CD14-positive monocyte (primary cell): ENCODE measurements at regions not wholly inside any gene's neighbourhood (a gene's known extent, or its start where the extent isn't known, plus 50 kb on each side); places are given as distances from the start of the nearest gene placed in this dataset.
"Not testable (repeated sequence)": the region's sequence is repeated elsewhere in the genome, so short reads cannot be mapped to it uniquely, and the experiment has no call there.

ENCODE experiments used
- DNase-seq, 3 donors: peaks; one replicate each; pipeline ENCODE4 v3.0.0-alpha.2; 2011 to 2022
- H2AFZ ChIP-seq: 2 replicates; pipeline ENCODE4 v1.6.0; 2012; ENCODE audit warnings: mild to moderate bottlenecking, low read depth, low read length, inconsistent platforms; ENCODE audit not compliant: insufficient read depth, poor library complexity, severe bottlenecking
- H3K27ac ChIP-seq, 2 donors: 1 replicate in 1 of 2; 2 replicates in 1 of 2; pipeline ENCODE4 v1.5.1; 2012 to 2013; ENCODE audit warnings: low read length in 2 of 2, control low read depth in 1 of 2, inconsistent platforms in 1 of 2, low read depth in 1 of 2, mild to moderate bottlenecking in 1 of 2
- H3K27me3 ChIP-seq, 2 donors: one replicate each; pipeline versions ENCODE4 v1.6.0 to v1.6.1; 2011 to 2013; ENCODE audit warnings: low read length in 2 of 2; ENCODE audit not compliant: control insufficient read depth in 2 of 2, insufficient read depth in 2 of 2
- H3K36me3 ChIP-seq, 2 donors: replicated peaks in 1 of 2; 1 replicate in 1 of 2; 2 replicates in 1 of 2; pipeline versions ENCODE4 v1.5.1 to v1.6.1; 2012 to 2013; ENCODE audit warnings: low read length in 2 of 2, control low read depth in 1 of 2, inconsistent platforms in 1 of 2, mild to moderate bottlenecking in 1 of 2; ENCODE audit not compliant: insufficient read depth in 2 of 2, control insufficient read depth in 1 of 2
- H3K4me1 ChIP-seq, 2 donors: 1 replicate in 1 of 2; 2 replicates in 1 of 2; pipeline versions ENCODE4 v1.5.1 to v1.6.1; 2012 to 2013; ENCODE audit warnings: low read length in 2 of 2, control low read depth in 1 of 2, inconsistent platforms in 1 of 2, mild to moderate bottlenecking in 1 of 2, moderate library complexity in 1 of 2; ENCODE audit not compliant: insufficient read depth in 2 of 2, control insufficient read depth in 1 of 2
- H3K4me2 ChIP-seq: replicated peaks from 2 replicates; pipeline ENCODE3; 2012; ENCODE audit warnings: low read length, moderate library complexity, mild to moderate bottlenecking; ENCODE audit not compliant: poor library complexity, severe bottlenecking; ENCODE audit errors: extremely low read depth
- H3K4me3 ChIP-seq, 3 experiments: fragments of 200-600 bp in 1 of 3; sonication (generic) in 1 of 3; replicated peaks in 1 of 3; 1 replicate in 2 of 3; 2 replicates in 1 of 3; pipeline ENCODE4 v1.5.1; 2011 to 2013; ENCODE audit warnings: low read length in 3 of 3, mild to moderate bottlenecking in 3 of 3, control low read depth in 2 of 3, low read depth in 2 of 3, inconsistent platforms in 1 of 3, moderate library complexity in 1 of 3
- H3K79me2 ChIP-seq: 2 replicates; pipeline ENCODE4 v1.6.0; 2012; ENCODE audit warnings: mild to moderate bottlenecking, control low read depth, inconsistent platforms, low read length, moderate library complexity; ENCODE audit not compliant: insufficient read depth
- H3K9ac ChIP-seq: 2 replicates; pipeline ENCODE4 v1.6.0; 2017; ENCODE audit warnings: low read length, mild to moderate bottlenecking; ENCODE audit not compliant: insufficient read depth, poor library complexity, severe bottlenecking
- H3K9me3 ChIP-seq, 2 donors: replicated peaks in 1 of 2; 1 replicate in 1 of 2; 2 replicates in 1 of 2; pipeline versions ENCODE4 v1.5.1 to v1.6.1; 2012 to 2013; ENCODE audit warnings: low read length in 2 of 2, control low read depth in 1 of 2; ENCODE audit not compliant: control insufficient read depth in 1 of 2, insufficient read depth in 1 of 2
- H4K20me1 ChIP-seq: 2 replicates; pipeline ENCODE4 v1.6.0; 2012; ENCODE audit warnings: mild to moderate bottlenecking, low read length, control low read depth, moderate library complexity; ENCODE audit not compliant: insufficient read depth
- H3K27ac Mint-ChIP-seq, 7 donors: one replicate each; pipeline ENCODE4 v1.8.0; 2020; ENCODE audit warnings: mild to moderate bottlenecking in 7 of 7, mixed read lengths in 7 of 7, moderate library complexity in 6 of 7, inconsistent platforms in 2 of 7
- H3K27me3 Mint-ChIP-seq, 3 donors: one replicate each; pipeline ENCODE4 v1.8.0; 2021 to 2022; ENCODE audit warnings: low read depth in 3 of 3, mild to moderate bottlenecking in 3 of 3, mixed read lengths in 3 of 3, moderate library complexity in 3 of 3, inconsistent platforms in 1 of 3
- H3K36me3 Mint-ChIP-seq, 2 donors: one replicate each; pipeline ENCODE4 v1.8.0; 2020; ENCODE audit warnings: mixed read lengths in 2 of 2, inconsistent platforms in 1 of 2, mild to moderate bottlenecking in 1 of 2
- H3K4me1 Mint-ChIP-seq: one replicate; pipeline ENCODE4 v1.8.0; 2020; ENCODE audit warnings: mild to moderate bottlenecking, mixed read lengths
- H3K4me3 Mint-ChIP-seq, 2 donors: one replicate each; pipeline ENCODE4 v1.8.0; 2020; ENCODE audit warnings: mild to moderate bottlenecking in 2 of 2, mixed read lengths in 2 of 2, moderate library complexity in 1 of 2
- H3K9me3 Mint-ChIP-seq, 7 donors: one replicate each; pipeline ENCODE4 v1.8.0; 2020 to 2022; ENCODE audit warnings: mixed read lengths in 7 of 7, mild to moderate bottlenecking in 6 of 7, moderate library complexity in 6 of 7, inconsistent platforms in 2 of 7
- CTCF ChIP-seq: fragments of 200-600 bp; IDR thresholded peaks from one replicate; pipeline ENCODE4 v1.8.0; 2022; ENCODE audit warnings: antibody characterized with exemption, mild to moderate bottlenecking
- WGBS: methylation state at CpG from one replicate; pipeline ENCODE4 v1.1.5; 2013; ENCODE audit warnings: missing lambda C conversion rate; ENCODE audit not compliant: insufficient coverage; 5-methylcytosine and 5-hydroxymethylcytosine counted together
- intact Hi-C, 2 donors: fragments of 100-400 bp; cut with micrococcal nuclease; formaldehyde crosslinking; loops; one replicate each; pipeline versions ENCODE4 v1.15.0 to v1.15.1; 2023

DNA sequence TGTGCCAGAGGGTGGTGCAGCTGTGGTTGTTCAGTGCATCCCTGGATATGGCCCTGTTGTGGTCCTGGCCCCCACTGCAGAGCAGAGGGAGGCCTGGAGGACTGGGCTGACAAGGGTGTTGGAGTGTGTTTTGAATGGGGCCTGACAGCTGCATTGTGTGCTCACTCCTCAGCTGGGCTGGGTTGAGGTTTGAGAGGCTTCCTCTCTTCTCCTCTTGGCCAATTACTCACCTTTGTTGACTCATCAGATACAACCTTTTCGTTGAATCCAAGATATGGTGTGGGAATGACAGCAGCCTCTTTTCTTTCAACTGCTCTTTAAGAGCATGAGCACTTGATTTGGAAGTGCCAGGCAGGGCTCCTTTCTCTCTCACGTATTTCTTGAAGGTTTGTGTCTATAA is 228.5 kb upstream of the COBL start:
- Mint-ChIP-seq H3K4me1 (no peaks in the 10 kb centered on the region), H3K27ac (no peak overlapping the region), H3K27me3 (no peaks in the 10 kb centered on the region), H3K36me3 (no peaks in the 10 kb centered on the region), H3K4me3 (no peak overlapping the region), H3K9me3 (peaks cover 13 to 31% (median 17%) of the 10 kb centered on the region in 7 donors)
- peaks cover 26 to 43% of the 10 kb centered on the region in 2 donors for H3K9me3 ChIP-seq
- H2AFZ ChIP-seq = no peak overlapping the region
- H3K27me3 ChIP-seq = no peaks in the 10 kb centered on the region
- 71% methylated on average over 1 of the region's 2 CpGs for WGBS
- no peaks in the 10 kb centered on the region for H3K79me2 ChIP-seq
- H3K36me3 ChIP-seq = no peaks in the 10 kb centered on the region
- DNase-seq = no peak
- no peak overlapping the region for H3K4me3 ChIP-seq
- intact Hi-C loops = no loop called here
- H4K20me1 ChIP-seq = no peaks in the 10 kb centered on the region
- no peak overlapping the region for H3K9ac ChIP-seq
- H3K4me2 ChIP-seq = no peak overlapping the region
- no peak overlapping the region for H3K27ac ChIP-seq
- no peak for TF ChIP-seq CTCF
- H3K4me1 ChIP-seq = no peaks in the 10 kb centered on the region

DNA sequence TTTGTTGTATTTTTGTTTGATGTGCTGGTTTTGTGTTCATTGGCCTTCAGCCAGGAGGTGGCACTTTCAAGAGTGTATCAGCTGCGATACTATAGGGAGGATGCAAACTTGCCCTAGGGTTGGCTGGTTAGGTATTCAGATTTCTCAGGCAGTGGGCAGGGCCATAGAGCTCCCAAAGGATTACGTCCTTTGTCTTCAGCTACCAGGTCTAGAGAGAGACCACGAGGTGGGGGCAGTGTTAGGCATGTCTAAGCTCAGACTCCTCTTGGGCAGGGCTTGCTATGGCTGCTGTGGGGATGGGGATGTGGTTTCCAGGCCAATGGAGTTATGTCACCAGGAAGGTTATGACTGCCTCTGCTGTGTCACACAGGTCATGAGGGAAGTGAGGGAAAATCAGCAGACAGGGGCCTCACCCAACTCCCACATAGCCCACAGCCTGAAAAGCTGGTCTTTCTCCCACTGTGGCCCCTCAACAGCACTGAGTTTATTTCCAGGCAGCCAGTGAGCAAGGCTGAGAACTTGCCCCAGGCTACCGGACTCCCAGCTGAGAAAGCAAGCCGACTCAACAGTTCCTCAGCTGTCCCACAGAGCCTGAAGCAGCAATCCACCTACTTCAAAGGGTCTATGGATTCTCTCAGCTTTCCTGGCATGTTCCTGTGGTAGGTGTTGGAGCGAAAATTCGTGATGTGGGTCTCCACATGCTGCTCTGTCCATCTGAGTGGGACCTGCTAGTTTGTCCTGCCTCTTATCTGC is 227.4 kb upstream of the COBL start:
- Histone ChIP-seq H3K79me2 (no peaks in the 10 kb centered on the region), H3K4me2 (no peak overlapping the region), H3K9me3 (peaks cover 26 to 37% of the 10 kb centered on the region in 2 donors), H3K4me3 (no peak overlapping the region), H3K36me3 (no peaks in the 10 kb centered on the region), H3K27me3 (no peaks in the 10 kb centered on the region), H3K9ac (no peak overlapping the region), H2AFZ (no peak overlapping the region), H4K20me1 (no peaks in the 10 kb centered on the region), H3K4me1 (no peaks in the 10 kb centered on the region), H3K27ac (no peak overlapping the region)
- H3K27me3 Mint-ChIP-seq = no peaks in the 10 kb centered on the region
- 62% methylated on average over 5 of the region's 7 CpGs for WGBS
- no peak for TF ChIP-seq CTCF
- intact Hi-C loops = no loop called here
- no peaks in the 10 kb centered on the region for H3K36me3 Mint-ChIP-seq
- DNase-seq = no peak
- no peak overlapping the region for H3K4me3 Mint-ChIP-seq
- H3K4me1 Mint-ChIP-seq = no peaks in the 10 kb centered on the region
- H3K9me3 Mint-ChIP-seq = peaks cover 10 to 29% (median 16%) of the 10 kb centered on the region in 7 donors
- H3K27ac Mint-ChIP-seq = no peak overlapping the region

GRCh38 chr7:51540906-51541305 is 224.3 kb upstream of the COBL start:
- H3K4me1 Mint-ChIP-seq, H3K27ac ChIP-seq, intact Hi-C loops, H3K36me3 ChIP-seq, H3K36me3 Mint-ChIP-seq, H4K20me1 ChIP-seq, H3K27ac Mint-ChIP-seq, H3K4me2 ChIP-seq, H3K27me3 ChIP-seq, H2AFZ ChIP-seq, H3K79me2 ChIP-seq, H3K4me3 Mint-ChIP-seq, H3K27me3 Mint-ChIP-seq, H3K9ac ChIP-seq, H3K4me1 ChIP-seq, DNase-seq, H3K4me3 ChIP-seq: not testable (repeated sequence)
- H3K9me3 ChIP-seq = peaks cover 27 to 35% of the 10 kb centered on the region in 2 donors
- peaks cover 12 to 34% (median 21%) of the 10 kb centered on the region in 7 donors for H3K9me3 Mint-ChIP-seq
- WGBS = no CpG with 5 or more reads among the region's 2 CpGs
